Hematopoietic multipotent progenitor cell treated with erythropoietin and hydrocortisone succinate and interleukin-3 and kit ligand, for 17 days (in vitro differentiated cells): ENCODE measurements at regions not wholly inside any gene's neighbourhood (a gene's known extent, or its start where the extent isn't known, plus 50 kb on each side); places are given as distances from the start of the nearest gene placed in this dataset.
"Not testable (repeated sequence)": the region's sequence is repeated elsewhere in the genome, so short reads cannot be mapped to it uniquely, and the experiment has no call there.

Experiments
- DNase-seq: peaks from one replicate; pipeline ENCODE4 v3.0.0-alpha.2; 2015; ENCODE audit warnings: low spot score

- DNase-seq: not testable (repeated sequence)
These were observed 119.2 kb downstream of the SEPTIN14 start for GRCh38 chr7:55743454-55743717.

GRCh38 chr7:55742651-55743453 lies 119.7 kb downstream of the SEPTIN14 start:
- DNase-seq: not testable (repeated sequence)

- not testable (repeated sequence) for DNase-seq
These were observed 120.6 kb downstream of the SEPTIN14 start for GRCh38 chr7:55741721-55742631.

- DNase-seq: not testable (repeated sequence)
These were observed 121.8 kb downstream of the SEPTIN14 start for GRCh38 chr7:55740633-55741250.

GRCh38 chr7:55740053-55740452 lies 122.5 kb downstream of the SEPTIN14 start:
- not testable (repeated sequence) for DNase-seq

GRCh38 chr7:55736641-55737221 lies 125.8 kb downstream of the SEPTIN14 start:
- DNase-seq: not testable (repeated sequence)

- no peak for DNase-seq
These were observed 129.1 kb downstream of the SEPTIN14 start for GRCh38 chr7:55733241-55734140.

GRCh38 chr7:55731931-55732330 lies 130.6 kb downstream of the SEPTIN14 start:
- DNase-seq: no peak

GRCh38 chr7:55730197-55730596 lies 132.4 kb downstream of the SEPTIN14 start:
- DNase-seq: no peak

- no peak for DNase-seq
These were observed 139.0 kb downstream of the SEPTIN14 start for GRCh38 chr7:55723621-55723941.

GRCh38 chr7:55722874-55723620 lies 139.5 kb downstream of the SEPTIN14 start:
- DNase-seq: not testable (repeated sequence)

GRCh38 chr7:55721004-55721403 lies 141.5 kb downstream of the SEPTIN14 start:
- not testable (repeated sequence) for DNase-seq

GRCh38 chr7:55715247-55715867 lies 143.1 kb upstream of the VOPP1 start:
- DNase-seq: not testable (repeated sequence)

- not testable (repeated sequence) for DNase-seq
These were observed 142.1 kb upstream of the VOPP1 start for GRCh38 chr7:55714370-55714769.

- DNase-seq: not testable (repeated sequence)
These were observed 138.0 kb upstream of the VOPP1 start for GRCh38 chr7:55710312-55710711.

GRCh38 chr7:55708028-55708427 lies 135.7 kb upstream of the VOPP1 start:
- not testable (repeated sequence) for DNase-seq

GRCh38 chr7:55707410-55707809 lies 135.1 kb upstream of the VOPP1 start:
- DNase-seq: not testable (repeated sequence)

- DNase-seq: not testable (repeated sequence)
These were observed 134.3 kb upstream of the VOPP1 start for GRCh38 chr7:55706451-55707195.

- not testable (repeated sequence) for DNase-seq
These were observed 133.6 kb upstream of the VOPP1 start for GRCh38 chr7:55705728-55706450.
